Activated B cell treated with CpG ODN at 0.5 μM for 24 hours (primary cell): ENCODE measurements at regions not wholly inside any gene's neighbourhood (a gene's known extent, or its start where the extent isn't known, plus 50 kb on each side); places are given as distances from the start of the nearest gene placed in this dataset.

Experiments
- ATAC-seq: fragments of 200-7000 bp; cut with Tn5 transposase; one replicate; pipeline ENCODE4 v1.10.0; 2021; ENCODE audit warnings: low read depth, mild to moderate bottlenecking, moderate library complexity
- CTCF ChIA-PET: fragments of 350-600 bp; sonication (Branson Sonifier 250); formaldehyde crosslinking; loops from one replicate; lab custom pipeline; 2021; ENCODE audit warnings: antibody characterized with exemption; lab: Charles Lee
- POLR2A ChIA-PET: fragments of 350-600 bp; sonication (Branson Sonifier 250); formaldehyde crosslinking; loops from one replicate; lab custom pipeline; 2021; ENCODE audit warnings: antibody characterized with exemption; lab: Charles Lee
- DNase-seq: peaks from one replicate; pipeline ENCODE4 v3.0.0; 2022
- H3K27ac Mint-ChIP-seq: one replicate; pipeline ENCODE4 v1.8.0; 2020; ENCODE audit warnings: mixed read lengths
- H3K27me3 Mint-ChIP-seq: one replicate; pipeline ENCODE4 v1.8.0; 2021; ENCODE audit warnings: mixed read lengths
- H3K36me3 Mint-ChIP-seq: one replicate; pipeline ENCODE4 v1.8.0; 2021; ENCODE audit warnings: low read depth, mixed read lengths
- H3K4me1 Mint-ChIP-seq: one replicate; pipeline ENCODE4 v1.8.0; 2021; ENCODE audit warnings: mixed read lengths
- H3K4me3 Mint-ChIP-seq: one replicate; pipeline ENCODE4 v1.8.0; 2020; ENCODE audit warnings: mild to moderate bottlenecking, mixed read lengths
- H3K9me3 Mint-ChIP-seq: one replicate; pipeline ENCODE4 v1.8.0; 2020; ENCODE audit warnings: mixed read lengths
- CTCF ChIP-seq: fragments of 200-600 bp; IDR thresholded peaks from one replicate; pipeline ENCODE4 v1.8.0; 2022; ENCODE audit warnings: antibody characterized with exemption, mild to moderate bottlenecking
- intact Hi-C: fragments of 100-400 bp; cut with micrococcal nuclease; formaldehyde crosslinking; loops from one replicate; pipeline ENCODE4 v1.15.1; 2024

GRCh38 chr2:198453866-198454265 lies 649.5 kb downstream of the PLCL1 start:
- no peak for TF ChIP-seq CTCF
- H3K36me3 Mint-ChIP-seq, result no peaks in the 10 kb centered on the region
- H3K4me3 Mint-ChIP-seq, result no peak overlapping the region
- DNase-seq (no peak), ATAC-seq (no peak)
- intact Hi-C loops, result no loop called here
- CTCF ChIA-PET, result no interaction called here
- no peaks in the 10 kb centered on the region for H3K4me1 Mint-ChIP-seq
- H3K27ac Mint-ChIP-seq, result no peak overlapping the region
- no peaks in the 10 kb centered on the region for H3K27me3 Mint-ChIP-seq
- H3K9me3 Mint-ChIP-seq, result no peaks in the 10 kb centered on the region
- POLR2A ChIA-PET, result no interaction called here

GRCh38 chr2:198452327-198452726 lies 647.9 kb downstream of the PLCL1 start:
- H3K4me1 Mint-ChIP-seq, result no peaks in the 10 kb centered on the region
- TF ChIP-seq CTCF, result no peak
- H3K36me3 Mint-ChIP-seq, result no peaks in the 10 kb centered on the region
- H3K27me3 Mint-ChIP-seq, result no peaks in the 10 kb centered on the region
- POLR2A ChIA-PET, result no interaction called here
- ATAC-seq (no peak), DNase-seq (no peak)
- H3K4me3 Mint-ChIP-seq, result no peak overlapping the region
- intact Hi-C loops, result no loop called here
- CTCF ChIA-PET, result no interaction called here
- no peak overlapping the region for H3K27ac Mint-ChIP-seq
- no peaks in the 10 kb centered on the region for H3K9me3 Mint-ChIP-seq

GRCh38 chr2:198448789-198449188 lies 644.4 kb downstream of the PLCL1 start:
- Mint-ChIP-seq H3K9me3 (no peaks in the 10 kb centered on the region), H3K4me3 (no peak overlapping the region), H3K36me3 (no peaks in the 10 kb centered on the region), H3K27me3 (no peaks in the 10 kb centered on the region), H3K27ac (no peak overlapping the region), H3K4me1 (no peaks in the 10 kb centered on the region)
- no peak for TF ChIP-seq CTCF
- intact Hi-C loops, result no loop called here
- ATAC-seq (no peak), DNase-seq (no peak)
- CTCF ChIA-PET, result no interaction called here
- POLR2A ChIA-PET, result no interaction called here

GRCh38 chr2:198444800-198445287 lies 640.5 kb downstream of the PLCL1 start:
- no peak for DNase-seq
- Mint-ChIP-seq H3K27ac (no peak overlapping the region), H3K4me3 (no peak overlapping the region), H3K27me3 (no peaks in the 10 kb centered on the region), H3K4me1 (no peaks in the 10 kb centered on the region), H3K36me3 (no peaks in the 10 kb centered on the region), H3K9me3 (peaks cover 2% of the 10 kb centered on the region)
- intact Hi-C loops, result no loop called here
- TF ChIP-seq CTCF, result no peak
- ATAC-seq, result no peak
- POLR2A ChIA-PET, result no interaction called here
- CTCF ChIA-PET, result no interaction called here

GRCh38 chr2:198441901-198442300 lies 637.5 kb downstream of the PLCL1 start:
- H3K4me1 Mint-ChIP-seq, result no peaks in the 10 kb centered on the region
- H3K36me3 Mint-ChIP-seq, result no peaks in the 10 kb centered on the region
- no peaks in the 10 kb centered on the region for H3K27me3 Mint-ChIP-seq
- no peak overlapping the region for H3K4me3 Mint-ChIP-seq
- peaks cover 2% of the 10 kb centered on the region for H3K9me3 Mint-ChIP-seq
- no peak for TF ChIP-seq CTCF
- ChIA-PET POLR2A (no interaction called here), CTCF (no interaction called here)
- DNase-seq (no peak), ATAC-seq (no peak)
- intact Hi-C loops, result no loop called here
- H3K27ac Mint-ChIP-seq, result no peak overlapping the region
